Gastrocnemius medialis (tissue), 4 donors: ENCODE measurements at regions not wholly inside any gene's neighbourhood (a gene's known extent, or its start where the extent isn't known, plus 50 kb on each side); places are given as distances from the start of the nearest gene placed in this dataset.

ENCODE experiments used
- CTCF ChIP-seq, 5 experiments: fragments of 450-650 bp in 3 of 5; fragments of 200-600 bp in 2 of 5; sonication (generic) in 2 of 5; IDR thresholded peaks in 4 of 5; conservative IDR thresholded peaks in 1 of 5; 1 replicate in 4 of 5; 2 replicates in 1 of 5; pipeline ENCODE4 v1.5.1; 2016 to 2019; ENCODE audit warnings: antibody characterized with exemption in 5 of 5, mild to moderate bottlenecking in 3 of 5, moderate library complexity in 3 of 5
- POLR2A ChIP-seq, 2 donors: fragments of 450-650 bp; IDR thresholded peaks; one replicate each; pipeline ENCODE4 v1.6.1; 2017; ENCODE audit warnings: antibody characterized with exemption in 2 of 2, mild to moderate bottlenecking in 2 of 2, moderate library complexity in 2 of 2

GRCh38 chr1:4512636-4513035 lies 141.8 kb upstream of the AJAP1 start:
- TF ChIP-seq CTCF (IDR thresholded peaks at IDR 0.05 in 4 of 5, conservative IDR thresholded peaks at IDR 0.05 in 1 of 5) (no peak), POLR2A (IDR thresholded peaks at IDR 0.05) (no peak)
